Stimulated activated memory B cell treated with anti-CD40 and anti-IgM and Interleukin-4, amounts not matched to agents 10 μg/mL and 1 μg/mL and 100 μg/mL, for 72 hours (primary cell): ENCODE measurements at regions not wholly inside any gene's neighbourhood (a gene's known extent, or its start where the extent isn't known, plus 50 kb on each side); places are given as distances from the start of the nearest gene placed in this dataset.

Source experiments
- ATAC-seq: fragments of 150-1000 bp; cut with Tn5 transposase; 2 replicates; pipeline ENCODE4 v1.10.0; 2021
- H3K27ac Mint-ChIP-seq: one replicate; pipeline ENCODE4 v1.8.0; 2022; ENCODE audit warnings: mild to moderate bottlenecking, mixed read lengths
- H3K27me3 Mint-ChIP-seq: one replicate; pipeline ENCODE4 v1.8.0; 2022; ENCODE audit warnings: mixed read lengths
- H3K36me3 Mint-ChIP-seq: one replicate; pipeline ENCODE4 v1.8.0; 2022; ENCODE audit warnings: mixed read lengths
- H3K4me1 Mint-ChIP-seq: one replicate; pipeline ENCODE4 v1.8.0; 2022; ENCODE audit warnings: mixed read lengths
- H3K4me3 Mint-ChIP-seq: one replicate; pipeline ENCODE4 v1.8.0; 2022; ENCODE audit warnings: mild to moderate bottlenecking, moderate library complexity, mixed read lengths
- H3K9me3 Mint-ChIP-seq: one replicate; pipeline ENCODE4 v1.8.0; 2022; ENCODE audit warnings: mixed read lengths

- no peak overlapping the region for H3K27ac Mint-ChIP-seq
- H3K9me3 Mint-ChIP-seq = peaks cover 13% of the 10 kb centered on the region
- no peaks in the 10 kb centered on the region for H3K4me1 Mint-ChIP-seq
- H3K36me3 Mint-ChIP-seq = no peaks in the 10 kb centered on the region
- peaks cover 34% of the 10 kb centered on the region for H3K27me3 Mint-ChIP-seq
- ATAC-seq = no peak
- H3K4me3 Mint-ChIP-seq = no peak overlapping the region
Observed at GRCh38 chr3:67798412-67798811, 144.0 kb upstream of the SUCLG2 start.

- Mint-ChIP-seq H3K27me3 (peaks cover 13% of the 10 kb centered on the region), H3K36me3 (no peaks in the 10 kb centered on the region), H3K9me3 (peaks cover 2% of the 10 kb centered on the region), H3K4me1 (no peaks in the 10 kb centered on the region), H3K27ac (no peak overlapping the region), H3K4me3 (no peak overlapping the region)
- ATAC-seq = no peak
Observed at GRCh38 chr3:67791620-67792019, 137.2 kb upstream of the SUCLG2 start.

- no peak overlapping the region for H3K4me3 Mint-ChIP-seq
- no peak overlapping the region for H3K27ac Mint-ChIP-seq
- H3K27me3 Mint-ChIP-seq = peaks cover 19% of the 10 kb centered on the region
- H3K9me3 Mint-ChIP-seq = peaks cover 11% of the 10 kb centered on the region
- ATAC-seq = peak; percentile 67
- H3K36me3 Mint-ChIP-seq = no peaks in the 10 kb centered on the region
- H3K4me1 Mint-ChIP-seq = no peaks in the 10 kb centered on the region
Observed at GRCh38 chr3:67790043-67790442, 135.6 kb upstream of the SUCLG2 start.

GRCh38 chr3:67788396-67788795 is 134.0 kb upstream of the SUCLG2 start:
- no peak overlapping the region for H3K27ac Mint-ChIP-seq
- H3K4me1 Mint-ChIP-seq = no peaks in the 10 kb centered on the region
- H3K4me3 Mint-ChIP-seq = no peak overlapping the region
- no peak for ATAC-seq
- H3K36me3 Mint-ChIP-seq = no peaks in the 10 kb centered on the region
- peaks cover 20% of the 10 kb centered on the region for H3K27me3 Mint-ChIP-seq
- peaks cover 12% of the 10 kb centered on the region for H3K9me3 Mint-ChIP-seq

- Mint-ChIP-seq H3K4me3 (no peak overlapping the region), H3K9me3 (peaks cover 12% of the 10 kb centered on the region), H3K36me3 (no peaks in the 10 kb centered on the region), H3K4me1 (peaks cover 5% of the 10 kb centered on the region), H3K27ac (no peak overlapping the region), H3K27me3 (peaks cover 10% of the 10 kb centered on the region)
- ATAC-seq = no peak
Observed at GRCh38 chr3:67783281-67784250, 129.2 kb upstream of the SUCLG2 start.

GRCh38 chr3:67781871-67782270 is 127.5 kb upstream of the SUCLG2 start:
- Mint-ChIP-seq H3K36me3 (no peaks in the 10 kb centered on the region), H3K9me3 (peaks cover 13% of the 10 kb centered on the region), H3K27me3 (peaks cover 10% of the 10 kb centered on the region), H3K4me3 (no peak overlapping the region), H3K4me1 (peaks cover 5% of the 10 kb centered on the region), H3K27ac (no peak overlapping the region)
- ATAC-seq = no peak

GRCh38 chr3:67781218-67781617 is 126.8 kb upstream of the SUCLG2 start:
- no peak for ATAC-seq
- Mint-ChIP-seq H3K36me3 (no peaks in the 10 kb centered on the region), H3K9me3 (peaks cover 16% of the 10 kb centered on the region), H3K4me3 (no peak overlapping the region), H3K27me3 (peaks cover 10% of the 10 kb centered on the region), H3K4me1 (peaks cover 5% of the 10 kb centered on the region), H3K27ac (no peak overlapping the region)

GRCh38 chr3:67774676-67775075 is 120.3 kb upstream of the SUCLG2 start:
- peaks cover 5% of the 10 kb centered on the region for H3K4me1 Mint-ChIP-seq
- no peaks in the 10 kb centered on the region for H3K36me3 Mint-ChIP-seq
- H3K27ac Mint-ChIP-seq = no peak overlapping the region
- no peaks in the 10 kb centered on the region for H3K27me3 Mint-ChIP-seq
- ATAC-seq = peak; percentile 27
- H3K4me3 Mint-ChIP-seq = no peak overlapping the region
- H3K9me3 Mint-ChIP-seq = peaks cover 3% of the 10 kb centered on the region

GRCh38 chr3:67765575-67765974 is 111.2 kb upstream of the SUCLG2 start:
- peaks cover 23% of the 10 kb centered on the region for H3K9me3 Mint-ChIP-seq
- H3K36me3 Mint-ChIP-seq = peaks cover 21% of the 10 kb centered on the region
- no peaks in the 10 kb centered on the region for H3K4me1 Mint-ChIP-seq
- H3K27me3 Mint-ChIP-seq = no peaks in the 10 kb centered on the region
- H3K27ac Mint-ChIP-seq = no peak overlapping the region
- no peak overlapping the region for H3K4me3 Mint-ChIP-seq
- ATAC-seq = no peak

GRCh38 chr3:67745296-67745695 is 90.9 kb upstream of the SUCLG2 start:
- Mint-ChIP-seq H3K36me3 (peaks cover 10% of the 10 kb centered on the region), H3K9me3 (peaks cover 6% of the 10 kb centered on the region), H3K27me3 (no peaks in the 10 kb centered on the region), H3K27ac (no peak overlapping the region), H3K4me3 (no peak overlapping the region), H3K4me1 (no peaks in the 10 kb centered on the region)
- no peak for ATAC-seq

GRCh38 chr3:67744699-67745098 is 90.3 kb upstream of the SUCLG2 start:
- Mint-ChIP-seq H3K9me3 (peaks cover 6% of the 10 kb centered on the region), H3K27me3 (no peaks in the 10 kb centered on the region), H3K4me3 (no peak overlapping the region), H3K36me3 (peaks cover 10% of the 10 kb centered on the region), H3K4me1 (no peaks in the 10 kb centered on the region), H3K27ac (no peak overlapping the region)
- no peak for ATAC-seq

GRCh38 chr3:67739851-67740250 is 85.4 kb upstream of the SUCLG2 start:
- Mint-ChIP-seq H3K27ac (no peak overlapping the region), H3K9me3 (peaks cover 6% of the 10 kb centered on the region), H3K27me3 (no peaks in the 10 kb centered on the region), H3K36me3 (peaks cover 10% of the 10 kb centered on the region), H3K4me3 (no peak overlapping the region), H3K4me1 (no peaks in the 10 kb centered on the region)
- no peak for ATAC-seq

GRCh38 chr3:67737906-67738865 is 83.8 kb upstream of the SUCLG2 start:
- Mint-ChIP-seq H3K27me3 (no peaks in the 10 kb centered on the region), H3K27ac (no peak overlapping the region), H3K4me3 (no peak overlapping the region), H3K4me1 (no peaks in the 10 kb centered on the region), H3K36me3 (peaks cover 10% of the 10 kb centered on the region), H3K9me3 (peaks cover 9% of the 10 kb centered on the region)
- no peak for ATAC-seq

- H3K27ac Mint-ChIP-seq = no peak overlapping the region
Observed at GRCh38 chr3:67737140-67737539, 82.7 kb upstream of the SUCLG2 start.

GRCh38 chr3:67733269-67733950 is 79.0 kb upstream of the SUCLG2 start:
- ATAC-seq = no peak
- Mint-ChIP-seq H3K9me3 (peaks cover 3% of the 10 kb centered on the region), H3K27ac (no peak overlapping the region), H3K27me3 (no peaks in the 10 kb centered on the region), H3K4me1 (no peaks in the 10 kb centered on the region), H3K36me3 (no peaks in the 10 kb centered on the region), H3K4me3 (no peak overlapping the region)

More at GRCh38 chr3:67737140-67737539, 82.7 kb upstream of the SUCLG2 start:
- Mint-ChIP-seq H3K27me3 (no peaks in the 10 kb centered on the region), H3K9me3 (peaks cover 6% of the 10 kb centered on the region), H3K4me1 (no peaks in the 10 kb centered on the region), H3K36me3 (peaks cover 5% of the 10 kb centered on the region), H3K4me3 (no peak overlapping the region)
- ATAC-seq = no peak
